A549 (cell line): ENCODE measurements at regions not wholly inside any gene's neighbourhood (a gene's known extent, or its start where the extent isn't known, plus 50 kb on each side); places are given as distances from the start of the nearest gene placed in this dataset.

Experiments
- CTCF ChIP-seq: fragments of >200 bp; sonication (Bioruptor Twin); formaldehyde crosslinking; IDR thresholded peaks from 3 replicates; pipeline ENCODE4 v1.5.1; 2016
- HOXA7 ChIP-seq: fragments of 250-450 bp; sonication (Bioruptor Pico); IDR thresholded peaks from 2 replicates; pipeline ENCODE4 v1.5.0; 2020; ENCODE audit warnings: mild to moderate bottlenecking, moderate library complexity
- PHF8 ChIP-seq: fragments of 200-600 bp; sonication (generic); IDR thresholded peaks from 2 replicates; pipeline ENCODE4 v1.6.1; 2016; ENCODE audit warnings: low read depth, mild to moderate bottlenecking, antibody characterized with exemption, moderate library complexity, borderline replicate concordance
- POLR2A ChIP-seq: IDR thresholded peaks from 2 replicates; pipeline ENCODE4 v1.6.1; 2012; ENCODE audit warnings: mild to moderate bottlenecking, low read length
- RAD21 ChIP-seq, 2 experiments: fragments of >200 bp in 1 of 2; sonication (Bioruptor Twin) in 1 of 2; formaldehyde crosslinking in 1 of 2; IDR thresholded peaks in 1 of 2; conservative IDR thresholded peaks in 1 of 2; 2 replicates in 1 of 2; 3 replicates in 1 of 2; pipeline ENCODE4 v1.6.1; 2012 to 2018; ENCODE audit warnings: inconsistent platforms in 1 of 2
- REST ChIP-seq: fragments of 200-600 bp; sonication (generic); IDR thresholded peaks from 2 replicates; pipeline ENCODE4 v1.6.1; 2016; ENCODE audit warnings: antibody characterized with exemption, mild to moderate bottlenecking, moderate library complexity
- RFX5 ChIP-seq: fragments of 450-650 bp; IDR thresholded peaks from 2 replicates; pipeline ENCODE4 v1.7.1; 2014; ENCODE audit warnings: antibody characterized with exemption, mild to moderate bottlenecking, moderate library complexity

DNA sequence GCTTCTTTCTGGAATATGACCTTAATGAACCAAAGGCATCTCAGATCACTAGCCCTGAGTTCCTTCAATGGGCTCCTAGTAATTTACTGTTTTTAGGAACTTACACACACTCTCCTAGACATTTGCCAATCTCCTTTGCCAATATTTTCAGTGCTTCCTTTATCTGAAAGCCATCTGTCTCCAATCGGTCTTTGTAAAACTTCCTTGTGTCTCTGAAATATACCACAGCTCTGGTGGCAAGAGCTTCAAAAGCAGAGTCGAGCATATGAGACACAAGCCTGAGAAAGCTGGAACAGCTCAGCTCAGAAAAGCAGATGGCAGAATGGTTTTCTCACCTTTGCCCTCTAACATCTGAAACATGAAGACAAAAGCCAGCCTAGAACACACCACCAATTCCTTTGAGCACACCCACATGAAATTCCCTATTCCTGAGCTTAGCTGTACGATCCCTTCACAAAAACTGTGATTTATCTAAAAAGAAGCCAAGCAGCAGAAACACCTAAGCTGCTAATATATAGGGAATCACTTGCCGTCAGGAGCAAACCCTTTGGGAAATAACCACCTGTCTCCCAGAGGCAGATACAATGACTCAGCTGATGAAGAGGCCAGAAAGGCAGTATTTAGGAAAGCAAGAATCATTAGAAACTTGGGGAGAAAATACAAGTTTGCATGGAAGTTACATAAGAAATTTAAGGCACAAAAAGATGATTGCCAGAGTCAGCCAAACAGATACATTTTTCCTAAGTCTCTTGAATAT lies 70.2 kb upstream of the ANK3 start:
- TF ChIP-seq POLR2A (no peak), PHF8 (no peak), RFX5 (no peak), REST (no peak), RAD21 (conservative IDR thresholded peaks at IDR 0.05 in 1 of 2, IDR thresholded peaks at IDR 0.05 in 1 of 2) (no peak), HOXA7 (CRISPR knock-in tag) (no peak), CTCF (no peak)
